Right lung (tissue), 2 donors: ENCODE measurements at regions not wholly inside any gene's neighbourhood (a gene's known extent, or its start where the extent isn't known, plus 50 kb on each side); places are given as distances from the start of the nearest gene placed in this dataset.
"Not testable (repeated sequence)": the region's sequence is repeated elsewhere in the genome, so short reads cannot be mapped to it uniquely, and the experiment has no call there.

Experiments
- DNase-seq, 2 donors: peaks; one replicate each; pipeline ENCODE4 v3.0.0-alpha.2; 2013

- DNase-seq: no peak
These were observed 643.9 kb downstream of the TBC1D22A start for GRCh38 chr22:47406180-47406834.

- not testable (repeated sequence) for DNase-seq
These were observed 642.8 kb downstream of the TBC1D22A start for GRCh38 chr22:47405222-47405621.

GRCh38 chr22:47402876-47403525, 640.6 kb downstream of the TBC1D22A start:
- no peak for DNase-seq

GRCh38 chr22:47401976-47402770, 639.7 kb downstream of the TBC1D22A start:
- no peak for DNase-seq

- no peak for DNase-seq
These were observed 639.1 kb downstream of the TBC1D22A start for GRCh38 chr22:47401592-47401898.

- no peak for DNase-seq
These were observed 638.5 kb downstream of the TBC1D22A start for GRCh38 chr22:47400701-47401591.

GRCh38 chr22:47400131-47400530, 637.7 kb downstream of the TBC1D22A start:
- not testable (repeated sequence) for DNase-seq

- no peak for DNase-seq
These were observed 636.7 kb downstream of the TBC1D22A start for GRCh38 chr22:47398921-47399790.

- DNase-seq: no peak
These were observed 636.0 kb downstream of the TBC1D22A start for GRCh38 chr22:47398491-47398890.

- DNase-seq: no peak
These were observed 635.2 kb downstream of the TBC1D22A start for GRCh38 chr22:47397673-47398072.

GRCh38 chr22:47396515-47396914, 634.1 kb downstream of the TBC1D22A start:
- DNase-seq: no peak

GRCh38 chr22:47396105-47396504, 633.7 kb downstream of the TBC1D22A start:
- DNase-seq: no peak

- peak; percentile 42 to 46 for DNase-seq
These were observed 633.0 kb downstream of the TBC1D22A start for GRCh38 chr22:47395481-47395880.

GRCh38 chr22:47394504-47395440, 632.3 kb downstream of the TBC1D22A start:
- DNase-seq: no peak

- DNase-seq: no peak
These were observed 630.7 kb downstream of the TBC1D22A start for GRCh38 chr22:47393191-47393590.

- DNase-seq: no peak
These were observed 630.3 kb downstream of the TBC1D22A start for GRCh38 chr22:47392729-47393128.

GRCh38 chr22:47392054-47392347, 629.6 kb downstream of the TBC1D22A start:
- no peak for DNase-seq

- no peak for DNase-seq
These were observed 629.0 kb downstream of the TBC1D22A start for GRCh38 chr22:47391169-47392053.
